Activated CD4-positive, alpha-beta T cell treated with anti-CD3 and anti-CD28 coated beads for 48 hours (primary cell): ENCODE measurements at regions not wholly inside any gene's neighbourhood (a gene's known extent, or its start where the extent isn't known, plus 50 kb on each side); places are given as distances from the start of the nearest gene placed in this dataset.
"Not testable (repeated sequence)": the region's sequence is repeated elsewhere in the genome, so short reads cannot be mapped to it uniquely, and the experiment has no call there.

Experiments used
- DNase-seq: peaks from one replicate; pipeline ENCODE4 v3.0.0-alpha.2; 2020

GRCh38 chr6:119459207-119459974, 109.8 kb upstream of the MAN1A1 start:
- DNase-seq, result no peak

GRCh38 chr6:119454714-119455113, 105.2 kb upstream of the MAN1A1 start:
- DNase-seq, result no peak

- no peak for DNase-seq
Observed at GRCh38 chr6:119453242-119454200, 104.0 kb upstream of the MAN1A1 start.

GRCh38 chr6:119449331-119450156, 100.0 kb upstream of the MAN1A1 start:
- DNase-seq, result no peak

GRCh38 chr6:119447921-119448320, 98.4 kb upstream of the MAN1A1 start:
- no peak for DNase-seq

DNA sequence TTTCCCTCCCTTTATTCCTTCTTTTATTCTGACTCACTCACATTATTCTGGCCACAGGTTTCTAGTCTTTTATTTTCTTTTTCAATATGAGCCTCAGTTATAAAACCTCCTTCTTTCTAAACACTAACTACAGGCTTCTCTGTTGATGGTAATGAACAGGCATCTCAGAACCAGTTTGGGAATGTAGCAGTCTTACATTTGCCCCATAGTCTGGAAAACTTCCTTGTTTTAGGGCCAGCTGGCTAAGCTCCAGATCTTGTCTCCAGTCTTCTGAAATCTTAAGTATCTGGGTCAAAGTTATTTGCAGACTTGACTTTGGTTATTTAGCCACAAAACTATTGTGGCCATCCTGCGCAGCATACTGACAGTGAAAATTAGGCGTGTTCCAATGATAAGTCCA, 97.0 kb upstream of the MAN1A1 start:
- no peak for DNase-seq

- DNase-seq, result no peak
Observed at GRCh38 chr6:119446115-119446554, 96.6 kb upstream of the MAN1A1 start.

- no peak for DNase-seq
Observed at GRCh38 chr6:119445666-119446065, 96.1 kb upstream of the MAN1A1 start.

GRCh38 chr6:119444642-119445557, 95.3 kb upstream of the MAN1A1 start:
- DNase-seq, result no peak

- DNase-seq, result no peak
Observed at GRCh38 chr6:119443993-119444641, 94.6 kb upstream of the MAN1A1 start.

DNA sequence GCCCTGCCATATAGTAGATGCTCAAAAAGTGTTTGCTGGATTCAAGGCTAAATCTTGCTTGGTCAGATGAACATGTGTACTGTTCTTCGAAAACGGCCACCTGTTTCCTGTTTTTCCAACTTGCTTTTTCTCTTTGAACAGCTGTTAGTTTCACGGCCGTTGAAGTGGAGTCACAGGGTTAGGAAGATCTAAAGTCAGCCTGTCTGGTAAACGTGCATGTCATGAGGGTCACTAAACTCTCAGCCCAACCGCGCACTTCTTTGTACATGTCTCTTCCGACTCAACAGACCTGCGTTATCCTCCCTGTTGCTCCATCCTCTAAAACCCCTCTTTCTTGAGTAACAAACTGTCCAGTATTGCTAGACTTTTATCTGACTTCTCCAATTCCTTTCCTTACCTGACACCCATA, 93.2 kb upstream of the MAN1A1 start:
- no peak for DNase-seq

DNA sequence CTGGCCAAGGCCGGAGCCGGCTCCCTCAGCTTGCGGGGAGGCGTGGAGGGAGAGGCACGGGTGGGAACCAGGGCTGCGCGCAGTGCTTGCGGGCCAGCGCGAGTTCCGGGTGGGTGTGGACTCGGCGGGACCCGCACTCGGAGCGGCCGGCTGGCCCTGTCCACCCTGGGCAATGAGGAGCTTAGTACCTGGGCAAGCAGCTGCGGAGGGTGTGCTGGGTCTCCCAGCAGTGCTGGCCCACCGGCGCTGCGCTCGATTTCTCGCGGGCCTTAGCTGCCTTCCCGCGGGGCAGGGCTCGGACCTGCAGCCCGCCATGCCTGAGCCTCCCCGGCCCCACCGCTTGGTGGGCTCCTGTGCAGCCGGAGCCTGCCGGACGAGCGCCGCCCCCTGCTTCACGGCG, 91.4 kb upstream of the MAN1A1 start:
- DNase-seq, result no peak

GRCh38 chr6:119436583-119436982, 87.0 kb upstream of the MAN1A1 start:
- no peak for DNase-seq

DNA sequence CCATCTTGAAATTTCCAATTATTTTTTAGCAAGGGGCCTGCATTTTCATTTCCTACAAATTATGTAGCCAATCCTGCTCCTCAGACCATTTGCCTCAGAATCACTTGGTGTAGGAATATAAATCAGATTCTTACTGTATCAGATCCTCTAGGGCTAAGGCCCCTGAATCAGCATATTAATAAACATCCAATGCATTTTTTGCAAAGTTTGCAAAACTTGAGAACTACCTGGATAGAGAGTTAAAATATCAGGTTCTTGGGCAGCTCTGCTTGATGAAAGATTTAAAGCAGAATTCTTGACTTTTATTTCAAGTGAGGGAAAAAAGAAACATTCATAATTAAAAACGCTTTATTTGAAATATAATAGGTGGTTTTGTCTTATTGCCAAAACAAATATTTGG, 82.2 kb upstream of the MAN1A1 start:
- DNase-seq, result no peak

DNA sequence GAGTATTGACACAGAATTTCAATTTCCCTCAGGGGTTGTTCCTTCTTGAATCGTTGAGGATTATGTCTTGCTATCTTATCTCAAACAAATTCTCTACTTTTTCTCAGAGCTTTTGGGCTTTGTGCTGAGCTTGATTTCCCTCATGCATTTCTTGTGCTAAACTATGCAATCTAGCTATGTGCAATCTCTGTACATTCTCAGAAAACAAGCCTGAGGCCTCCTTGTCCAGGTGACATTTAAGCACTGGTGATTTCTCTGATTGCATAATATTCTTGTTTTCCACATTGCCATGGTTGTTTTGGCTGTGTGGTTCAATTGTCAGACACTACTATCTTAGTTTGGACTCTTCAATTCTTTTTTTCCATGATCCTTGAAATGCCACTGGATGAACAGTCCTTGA, 81.2 kb upstream of the MAN1A1 start:
- no peak for DNase-seq

- no peak for DNase-seq
Observed at GRCh38 chr6:119428633-119429032, 79.1 kb upstream of the MAN1A1 start.

GRCh38 chr6:119426619-119427018, 77.1 kb upstream of the MAN1A1 start:
- no peak for DNase-seq

GRCh38 chr6:119423996-119424395, 74.4 kb upstream of the MAN1A1 start:
- DNase-seq, result no peak

- DNase-seq, result not testable (repeated sequence)
Observed at GRCh38 chr6:119418084-119418483, 68.5 kb upstream of the MAN1A1 start.

DNA sequence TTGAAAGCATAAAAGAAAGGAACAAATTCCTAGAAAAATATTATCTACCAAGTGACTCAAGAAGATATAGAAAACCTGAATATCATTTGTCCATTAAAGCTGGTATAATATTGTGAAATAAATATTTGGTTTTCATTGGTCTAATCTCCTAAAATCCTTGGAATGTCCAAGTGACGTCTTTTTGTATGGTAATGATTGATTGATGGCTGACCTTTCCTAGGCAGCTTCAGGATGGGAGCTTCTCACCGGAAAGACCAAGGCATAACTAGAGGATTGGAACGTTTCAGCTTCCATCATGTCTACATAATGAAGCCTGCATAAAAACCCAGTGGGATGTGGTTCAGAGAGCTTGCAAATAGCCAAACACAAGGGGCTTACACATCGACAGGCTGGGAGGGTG, 57.6 kb upstream of the MAN1A1 start:
- no peak for DNase-seq

- not testable (repeated sequence) for DNase-seq
Observed at GRCh38 chr6:119405114-119405513, 55.6 kb upstream of the MAN1A1 start.
